KMS-11 (cell line): ENCODE measurements at regions not wholly inside any gene's neighbourhood (a gene's known extent, or its start where the extent isn't known, plus 50 kb on each side); places are given as distances from the start of the nearest gene placed in this dataset.
"Not testable (repeated sequence)": the region's sequence is repeated elsewhere in the genome, so short reads cannot be mapped to it uniquely, and the experiment has no call there.

Experiments
- H2AFZ ChIP-seq: fragments of 200-600 bp; sonication (generic); 2 replicates; pipeline ENCODE4 v1.6.1; 2016; ENCODE audit warnings: antibody characterized with exemption, mixed run types, low read depth
- H3K27ac ChIP-seq: fragments of 200-600 bp; sonication (generic); 2 replicates; pipeline ENCODE4 v1.6.1; 2016; ENCODE audit warnings: mild to moderate bottlenecking, mixed run types
- H3K27me3 ChIP-seq: fragments of 200-600 bp; sonication (generic); 2 replicates; pipeline ENCODE4 v1.6.1; 2017; ENCODE audit warnings: mild to moderate bottlenecking, low read depth, mixed run types, moderate library complexity; ENCODE audit not compliant: insufficient read depth
- H3K36me3 ChIP-seq: fragments of 200-600 bp; sonication (generic); 2 replicates; pipeline ENCODE4 v1.6.1; 2017; ENCODE audit warnings: mild to moderate bottlenecking, mixed run types; ENCODE audit not compliant: insufficient read depth
- H3K4me1 ChIP-seq: fragments of 200-600 bp; sonication (generic); 2 replicates; pipeline ENCODE4 v1.6.1; 2016; ENCODE audit warnings: mild to moderate bottlenecking, low read depth, mixed run types; ENCODE audit not compliant: poor library complexity, severe bottlenecking
- H3K4me2 ChIP-seq: fragments of 200-600 bp; sonication (generic); 2 replicates; pipeline ENCODE4 v1.7.0; 2016; ENCODE audit warnings: mild to moderate bottlenecking, mixed run types
- H3K4me3 ChIP-seq: fragments of 200-600 bp; sonication (generic); IDR thresholded peaks from 2 replicates; pipeline ENCODE4 v1.6.1; 2017; ENCODE audit warnings: low read depth, low read length, mixed read lengths; ENCODE audit not compliant: insufficient read depth
- H3K79me2 ChIP-seq: fragments of 200-600 bp; sonication (generic); 2 replicates; pipeline ENCODE4 v1.6.1; 2016; ENCODE audit warnings: low read depth, mixed run types; ENCODE audit not compliant: insufficient read depth
- H3K9ac ChIP-seq: fragments of 200-600 bp; sonication (generic); 2 replicates; pipeline ENCODE4 v1.6.1; 2016; ENCODE audit warnings: mild to moderate bottlenecking, mixed run types
- H4K20me1 ChIP-seq: fragments of 200-600 bp; sonication (generic); 2 replicates; pipeline ENCODE4 v1.6.1; 2016; ENCODE audit warnings: mild to moderate bottlenecking, mixed run types; ENCODE audit not compliant: insufficient read depth
- CTCF ChIP-seq: fragments of 200-600 bp; sonication (generic); conservative IDR thresholded peaks from 2 replicates; pipeline ENCODE4 v1.6.1; 2017; ENCODE audit warnings: low read depth, mild to moderate bottlenecking, antibody characterized with exemption, low read length, moderate library complexity, mixed read lengths

- Histone ChIP-seq H3K27ac (no peak overlapping the region), H3K4me3 (no peak overlapping the region), H2AFZ (no peak overlapping the region), H3K36me3 (no peaks in the 10 kb centered on the region), H4K20me1 (no peaks in the 10 kb centered on the region), H3K27me3 (no peaks in the 10 kb centered on the region), H3K4me2 (no peak overlapping the region), H3K4me1 (no peaks in the 10 kb centered on the region), H3K79me2 (no peaks in the 10 kb centered on the region), H3K9ac (no peak overlapping the region)
- TF ChIP-seq CTCF, result no peak
Measured at GRCh38 chr22:47865626-47866025, 1103.2 kb downstream of the TBC1D22A start.

GRCh38 chr22:47862394-47862793 lies 1099.9 kb downstream of the TBC1D22A start:
- Histone ChIP-seq H3K27me3 (no peaks in the 10 kb centered on the region; the same call in 1 of the 2 replicates), H3K27ac (no peak overlapping the region), H3K79me2 (no peaks in the 10 kb centered on the region), H4K20me1 (no peaks in the 10 kb centered on the region), H3K4me2 (no peak overlapping the region), H3K4me3 (no peak overlapping the region), H3K9ac (no peak overlapping the region), H2AFZ (no peak overlapping the region), H3K36me3 (no peaks in the 10 kb centered on the region), H3K4me1 (no peaks in the 10 kb centered on the region)
- TF ChIP-seq CTCF, result no peak

- H4K20me1 ChIP-seq, H2AFZ ChIP-seq, H3K27ac ChIP-seq, H3K27me3 ChIP-seq, H3K36me3 ChIP-seq, H3K9ac ChIP-seq, H3K4me1 ChIP-seq, H3K79me2 ChIP-seq, H3K4me3 ChIP-seq, H3K4me2 ChIP-seq: not testable (repeated sequence)
Measured at GRCh38 chr22:47860907-47861306, 1098.5 kb downstream of the TBC1D22A start.

GRCh38 chr22:47859881-47860525 lies 1097.6 kb downstream of the TBC1D22A start:
- Histone ChIP-seq H3K4me2 (no peak overlapping the region), H3K36me3 (no peaks in the 10 kb centered on the region), H3K4me3 (no peak overlapping the region), H3K27ac (no peak overlapping the region), H3K79me2 (no peaks in the 10 kb centered on the region), H3K9ac (no peak overlapping the region), H4K20me1 (no peaks in the 10 kb centered on the region), H3K4me1 (no peaks in the 10 kb centered on the region), H2AFZ (no peak overlapping the region), H3K27me3 (no peaks in the 10 kb centered on the region; the same call in 1 of the 2 replicates)
- TF ChIP-seq CTCF, result no peak

- Histone ChIP-seq H2AFZ (no peak overlapping the region), H4K20me1 (no peaks in the 10 kb centered on the region), H3K4me2 (no peak overlapping the region), H3K4me1 (no peaks in the 10 kb centered on the region), H3K27ac (no peak overlapping the region), H3K79me2 (no peaks in the 10 kb centered on the region), H3K4me3 (no peak overlapping the region), H3K27me3 (no peaks in the 10 kb centered on the region; the same call in 1 of the 2 replicates), H3K9ac (no peak overlapping the region), H3K36me3 (no peaks in the 10 kb centered on the region)
- TF ChIP-seq CTCF, result no peak
Measured at GRCh38 chr22:47858773-47859306, 1096.4 kb downstream of the TBC1D22A start.
